ENCODE measurements at regions not wholly inside any gene's neighbourhood (a gene's known extent, or its start where the extent isn't known, plus 50 kb on each side); places are given as distances from the start of the nearest gene placed in this dataset.
A peak's percentile ranks its signal among the peaks of the same experiment; 100 is the strongest.

DNA sequence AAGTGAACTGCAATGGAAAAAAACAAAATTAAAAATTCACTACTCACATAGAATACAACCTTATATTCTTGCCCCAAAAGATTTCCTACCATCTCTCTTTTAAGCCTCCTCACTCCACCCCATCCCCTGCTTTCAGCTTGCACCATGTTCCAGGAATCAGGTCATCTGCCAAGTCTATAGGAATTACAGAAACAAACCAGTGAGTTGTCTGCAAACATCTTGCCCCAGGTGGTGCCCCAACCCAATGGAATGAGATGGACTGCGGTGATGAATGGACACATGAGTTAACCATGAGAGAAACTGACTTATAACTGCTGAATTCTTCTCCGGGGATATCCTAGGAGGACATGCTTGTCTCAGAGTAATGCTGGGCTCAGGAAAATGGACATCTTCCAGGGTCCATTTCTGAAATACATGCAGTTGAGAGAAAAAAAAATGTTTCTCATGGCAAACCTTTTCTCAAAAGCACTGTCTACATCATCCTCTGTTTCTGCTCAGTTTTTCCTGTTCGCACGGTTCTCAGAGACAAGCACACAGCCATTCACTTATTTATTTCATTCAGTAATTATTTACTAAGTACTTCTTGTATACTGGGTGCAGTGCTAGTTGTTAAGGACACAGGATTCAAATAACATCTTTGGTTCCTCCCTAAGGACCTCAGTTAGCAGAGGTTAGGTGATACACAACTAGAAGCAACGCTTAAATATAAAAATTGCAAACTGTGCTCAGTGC is 350.0 kb downstream of the RND3 start:
- no peak for DNase-seq (ENCODE audit: insufficient read length)
- TF ChIP-seq TAF1 (IDR thresholded peaks at IDR 0.05; ENCODE audit: borderline replicate concordance, low read depth, low read length) (no peak), POLR2AphosphoS5 (IDR thresholded peaks at IDR 0.05; ENCODE audit: low read depth, low read length) (no peak), POLR2A (IDR thresholded peaks at IDR 0.05; ENCODE audit: low read depth, low read length) (no peak)
- no peak for FAIRE-seq

DNA sequence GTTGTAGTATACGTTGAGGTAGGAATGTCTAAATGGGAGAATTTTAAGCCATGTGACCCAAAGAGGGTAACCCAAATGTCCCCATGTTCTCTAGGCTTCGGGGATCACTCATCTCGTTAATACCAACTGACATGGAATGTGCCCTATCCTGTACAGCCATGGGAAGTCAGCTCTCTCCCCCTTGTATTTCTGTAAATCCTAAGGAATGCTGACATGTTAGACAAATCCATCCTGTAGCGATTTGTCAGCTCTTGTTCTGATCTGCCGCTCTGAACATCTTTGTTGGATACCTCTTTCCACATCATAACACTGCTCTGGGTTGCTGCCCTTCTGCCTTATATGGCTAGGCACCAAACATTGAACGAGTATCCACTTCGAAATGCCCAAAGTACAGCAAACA is 350.6 kb downstream of the RND3 start:
- DNase-seq (ENCODE audit: insufficient read length) = no peak
- TF ChIP-seq POLR2AphosphoS5 (IDR thresholded peaks at IDR 0.05; ENCODE audit: low read depth, low read length) (no peak), TAF1 (IDR thresholded peaks at IDR 0.05; ENCODE audit: borderline replicate concordance, low read depth, low read length) (no peak), POLR2A (IDR thresholded peaks at IDR 0.05; ENCODE audit: low read depth, low read length) (no peak)
- FAIRE-seq = no peak

DNA sequence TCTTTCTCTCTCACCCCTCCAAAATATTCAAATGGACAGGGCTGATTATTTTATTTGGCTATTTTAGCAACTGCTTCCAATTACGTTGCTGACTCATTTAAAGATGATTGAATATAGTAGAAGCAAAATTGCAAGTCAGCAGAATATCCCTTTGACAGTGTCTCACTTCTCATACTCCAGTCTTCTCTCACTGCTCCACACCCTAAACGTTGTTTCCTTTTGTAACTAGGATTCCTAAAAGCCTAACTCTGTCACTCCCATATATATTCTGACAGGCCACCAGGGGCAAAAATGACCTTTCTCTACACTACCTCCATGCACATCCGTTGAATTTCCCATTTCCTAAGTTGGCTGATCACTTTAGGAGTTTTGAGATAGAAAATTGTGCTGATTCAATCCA is 351.1 kb downstream of the RND3 start:
- TF ChIP-seq POLR2AphosphoS5 (IDR thresholded peaks at IDR 0.05; ENCODE audit: low read depth, low read length) (no peak), TAF1 (IDR thresholded peaks at IDR 0.05; ENCODE audit: borderline replicate concordance, low read depth, low read length) (no peak), POLR2A (IDR thresholded peaks at IDR 0.05; ENCODE audit: low read depth, low read length) (no peak)
- DNase-seq (ENCODE audit: insufficient read length) (no peak), FAIRE-seq (no peak)

DNA sequence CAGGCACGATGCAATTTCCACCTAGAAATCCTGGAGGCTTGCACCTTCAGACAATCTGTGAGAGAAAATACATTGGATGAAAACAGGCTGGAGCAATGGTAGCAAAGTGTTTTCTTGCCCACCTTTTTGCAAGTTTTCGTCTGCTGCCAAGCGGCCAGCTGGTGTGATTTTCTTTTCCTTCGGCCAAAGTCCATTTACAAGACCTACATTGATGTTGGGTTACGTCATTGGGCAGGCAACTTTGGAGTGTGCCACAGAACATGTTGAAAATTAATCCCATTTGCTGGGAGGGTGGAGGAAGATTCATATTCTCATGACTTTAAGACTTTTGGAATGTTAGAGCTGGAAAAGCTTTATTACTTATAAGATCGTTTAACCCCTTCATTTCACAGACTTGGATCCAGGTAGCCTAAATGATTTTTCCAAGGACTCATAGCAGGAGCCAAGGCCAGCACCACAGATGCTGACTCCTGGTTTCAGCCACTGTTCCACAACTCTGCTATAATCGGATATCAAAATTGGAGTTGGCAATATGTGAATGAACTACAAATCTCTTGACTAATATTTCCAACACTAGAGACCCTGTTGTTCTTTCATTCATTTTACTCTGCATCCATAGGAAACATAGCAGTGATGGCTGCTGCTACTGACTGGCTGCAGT is 352.1 kb downstream of the RND3 start:
- TF ChIP-seq TAF1 (IDR thresholded peaks at IDR 0.05; ENCODE audit: borderline replicate concordance, low read depth, low read length) (no peak), POLR2AphosphoS5 (IDR thresholded peaks at IDR 0.05; ENCODE audit: low read depth, low read length) (no peak), POLR2A (IDR thresholded peaks at IDR 0.05; ENCODE audit: low read depth, low read length) (no peak)
- DNase-seq (ENCODE audit: insufficient read length) (no peak), FAIRE-seq (no peak)

DNA sequence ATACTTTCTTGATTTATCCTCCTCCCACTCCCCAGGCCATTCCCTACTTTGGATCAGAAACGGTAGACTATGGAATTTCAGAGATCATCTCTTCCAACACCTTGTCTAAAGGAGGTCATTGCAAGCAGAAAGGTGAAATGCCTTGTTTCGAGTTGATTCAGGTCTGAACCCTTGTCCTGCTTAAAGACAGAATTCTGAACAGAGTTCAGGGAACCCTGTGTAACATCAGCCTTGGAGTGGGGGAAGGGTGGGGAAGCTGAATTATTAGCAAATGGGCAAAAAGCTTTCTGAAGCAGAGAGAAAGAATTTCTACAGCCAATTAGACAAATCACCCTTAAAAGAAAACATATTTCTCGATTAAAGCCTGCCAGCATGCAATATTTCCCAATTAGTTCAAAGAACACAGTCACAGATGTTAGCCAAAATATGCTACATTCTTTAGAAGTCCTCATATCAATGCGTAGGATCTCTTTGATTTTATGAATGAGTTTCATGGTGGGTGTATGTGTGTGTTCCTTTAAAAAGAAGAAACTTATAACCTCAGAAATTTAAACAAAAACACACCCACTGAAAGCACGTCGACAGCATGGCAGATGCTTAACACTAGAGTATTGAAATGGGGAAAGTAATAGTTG is 353.1 kb downstream of the RND3 start:
- no peak for FAIRE-seq
- DNase-seq (ENCODE audit: insufficient read length) = no peak
- no peak for TF ChIP-seq TAF1 (IDR thresholded peaks at IDR 0.05; ENCODE audit: borderline replicate concordance, low read depth, low read length)
- no peak for TF ChIP-seq POLR2AphosphoS5 (IDR thresholded peaks at IDR 0.05; ENCODE audit: low read depth, low read length)
- TF ChIP-seq POLR2A (IDR thresholded peaks at IDR 0.05; ENCODE audit: low read depth, low read length) = no peak

DNA sequence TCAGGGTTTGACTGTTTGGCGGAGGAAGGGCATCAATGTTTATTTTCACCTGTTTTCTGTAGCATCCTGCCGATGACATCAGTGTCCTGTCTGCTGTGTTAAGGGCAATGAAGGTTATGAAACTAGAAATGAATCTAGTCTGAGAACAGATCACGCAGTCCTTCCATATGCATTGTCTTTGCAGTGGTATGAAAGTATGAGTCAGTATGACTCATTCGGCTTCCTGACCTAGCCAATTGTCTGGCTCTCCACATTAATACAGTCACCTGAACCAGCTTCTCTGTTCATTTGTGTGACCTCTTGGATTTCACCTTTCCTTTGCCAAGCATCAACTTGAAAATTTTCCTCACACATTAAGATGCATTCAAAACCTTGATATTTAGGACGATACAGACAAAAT is 353.8 kb downstream of the RND3 start:
- TF ChIP-seq POLR2AphosphoS5 (IDR thresholded peaks at IDR 0.05; ENCODE audit: low read depth, low read length) (no peak), POLR2A (IDR thresholded peaks at IDR 0.05; ENCODE audit: low read depth, low read length) (no peak), TAF1 (IDR thresholded peaks at IDR 0.05; ENCODE audit: borderline replicate concordance, low read depth, low read length) (no peak)
- peak; percentile 92 for FAIRE-seq
- DNase-seq (ENCODE audit: insufficient read length) = no peak

DNA sequence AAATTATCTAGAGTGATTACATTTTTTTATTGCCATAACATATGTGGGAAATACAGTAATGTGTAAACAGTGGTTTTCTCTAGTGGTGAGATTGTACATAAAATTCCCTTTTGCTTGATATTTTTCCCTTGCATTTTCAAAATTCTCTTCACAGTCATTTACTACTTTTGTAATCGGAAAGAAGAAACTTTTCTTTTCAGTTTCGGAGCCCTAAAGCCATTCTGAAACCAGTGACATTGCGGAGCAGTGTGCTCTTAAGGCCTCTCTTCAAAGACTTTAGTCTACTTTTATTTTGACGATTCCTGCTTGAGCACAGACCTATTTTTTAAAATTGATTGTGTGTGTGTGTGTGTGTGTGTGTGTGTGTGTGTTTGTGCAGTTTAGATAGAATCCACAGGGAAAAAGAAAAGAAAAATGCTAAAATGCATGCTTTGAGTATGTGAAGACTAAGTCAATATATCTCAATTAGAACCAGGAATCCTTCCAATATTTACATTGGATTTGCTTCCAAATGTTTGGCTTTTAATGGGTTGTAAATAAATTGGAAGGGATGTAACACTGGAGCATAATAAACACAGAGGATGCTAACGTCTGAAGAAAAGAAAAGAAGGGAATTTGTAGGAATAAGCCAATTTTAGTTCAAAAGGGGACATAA is 357.4 kb downstream of the RND3 start:
- DNase-seq (ENCODE audit: insufficient read length) (no peak), FAIRE-seq (no peak)
- no peak for TF ChIP-seq POLR2A (IDR thresholded peaks at IDR 0.05; ENCODE audit: low read depth, low read length)
- TF ChIP-seq TAF1 (IDR thresholded peaks at IDR 0.05; ENCODE audit: borderline replicate concordance, low read depth, low read length) = no peak
- no peak for TF ChIP-seq POLR2AphosphoS5 (IDR thresholded peaks at IDR 0.05; ENCODE audit: low read depth, low read length)

DNA sequence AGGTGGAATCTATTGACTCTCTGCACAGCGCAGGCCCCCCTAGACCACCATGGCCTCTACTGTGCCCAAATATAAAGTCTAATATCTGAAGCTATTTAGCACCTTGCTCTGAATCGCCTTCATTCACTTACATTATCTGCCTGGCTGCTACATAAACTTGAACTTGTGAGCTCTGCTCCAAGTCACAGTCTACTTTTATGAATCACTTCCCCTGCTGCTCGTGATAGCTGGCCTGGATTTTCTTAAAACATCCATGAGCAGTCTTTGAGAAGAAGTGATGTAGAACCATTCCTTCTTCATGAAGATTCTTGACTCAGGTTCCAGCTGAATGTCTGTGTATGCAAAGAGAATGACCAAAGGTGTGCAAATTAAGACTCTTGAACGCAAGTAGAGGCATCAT is 359.5 kb downstream of the RND3 start:
- TF ChIP-seq POLR2AphosphoS5 (IDR thresholded peaks at IDR 0.05; ENCODE audit: low read depth, low read length) = no peak
- FAIRE-seq (no peak), DNase-seq (ENCODE audit: insufficient read length) (no peak)

DNA sequence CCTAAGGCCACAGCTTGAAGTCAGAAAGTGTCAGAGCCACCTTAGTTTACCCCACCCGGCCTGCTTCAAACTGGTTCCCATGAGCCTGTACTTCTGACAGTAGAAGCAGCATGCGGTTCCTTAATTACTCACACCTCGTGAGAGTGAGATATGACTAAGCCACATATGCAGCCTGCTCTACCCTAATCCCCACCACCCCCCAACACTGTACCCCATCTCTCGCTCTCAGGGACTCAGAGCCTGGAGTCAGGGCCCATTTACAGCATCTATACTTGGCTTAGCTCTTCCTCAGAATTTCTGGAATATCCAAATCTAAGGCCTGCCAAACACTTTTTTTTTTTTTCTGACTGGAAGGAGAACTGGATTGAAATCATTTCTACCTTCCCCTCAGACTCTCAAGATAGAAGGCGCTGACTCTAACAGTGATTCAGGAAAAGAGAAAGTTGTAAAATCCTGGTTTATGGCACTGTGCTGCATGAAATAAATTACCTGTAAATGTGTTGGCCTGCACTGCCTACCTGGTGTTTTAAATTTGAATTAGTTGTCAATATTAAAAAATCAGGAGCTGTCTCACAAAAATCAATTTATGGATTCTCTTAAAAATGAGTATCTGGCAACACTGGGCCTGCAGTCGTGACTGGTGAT is 360.0 kb downstream of the RND3 start:
- no peak for DNase-seq (ENCODE audit: insufficient read length)
- FAIRE-seq = no peak
- TF ChIP-seq POLR2A (IDR thresholded peaks at IDR 0.05; ENCODE audit: low read depth, low read length) (no peak), TAF1 (IDR thresholded peaks at IDR 0.05; ENCODE audit: borderline replicate concordance, low read depth, low read length) (no peak), POLR2AphosphoS5 (IDR thresholded peaks at IDR 0.05; ENCODE audit: low read depth, low read length) (no peak)

DNA sequence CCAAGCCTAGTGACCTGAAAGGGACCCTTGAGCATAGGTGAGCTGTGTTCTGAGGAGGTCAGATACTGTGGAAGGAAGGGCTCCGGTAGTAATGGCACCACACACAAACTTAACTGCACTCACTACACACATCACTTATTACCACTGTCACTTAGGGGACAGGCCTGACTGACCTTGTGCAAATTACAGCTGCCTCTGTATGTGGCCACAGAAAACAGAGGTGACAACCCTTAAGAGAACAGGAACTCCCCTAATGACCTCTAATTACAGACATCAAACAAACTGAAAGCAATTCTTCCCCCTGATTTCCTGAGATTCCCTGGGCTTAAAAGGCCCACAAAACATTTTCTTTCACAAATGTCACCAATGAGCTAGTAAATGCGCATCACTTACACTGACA is 360.6 kb downstream of the RND3 start:
- DNase-seq (ENCODE audit: insufficient read length) = no peak
- no peak for FAIRE-seq
- TF ChIP-seq TAF1 (IDR thresholded peaks at IDR 0.05; ENCODE audit: borderline replicate concordance, low read depth, low read length) = no peak
- no peak for TF ChIP-seq POLR2AphosphoS5 (IDR thresholded peaks at IDR 0.05; ENCODE audit: low read depth, low read length)
- TF ChIP-seq POLR2A (IDR thresholded peaks at IDR 0.05; ENCODE audit: low read depth, low read length) = no peak

DNA sequence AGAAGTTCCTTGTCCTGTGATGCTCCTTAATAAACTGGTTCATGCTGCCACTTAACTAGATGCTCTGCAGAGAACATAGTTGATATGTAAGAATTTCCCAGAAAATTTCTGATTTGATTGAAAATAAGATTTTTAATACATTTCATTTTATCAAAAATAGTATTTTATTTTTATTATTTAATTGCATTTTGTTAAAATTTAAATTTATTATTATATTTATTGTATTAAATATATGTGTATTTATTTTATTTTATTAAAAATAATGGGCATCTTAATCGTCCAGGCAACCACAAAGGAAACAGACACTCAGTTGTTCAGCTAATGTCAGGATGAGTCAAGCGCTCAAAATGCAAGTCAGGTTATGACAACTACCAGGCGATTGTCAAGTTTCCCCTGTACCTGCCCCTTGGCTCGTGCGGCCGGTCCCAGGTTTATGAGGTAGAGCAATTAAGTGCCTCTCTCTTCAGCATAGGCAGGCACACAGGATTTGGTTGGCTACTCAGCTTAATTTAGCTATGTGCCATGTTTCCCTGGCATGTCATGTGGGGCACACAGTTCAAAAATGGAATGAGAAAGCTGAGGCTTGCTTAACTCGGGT is 361.2 kb downstream of the RND3 start:
- no peak for FAIRE-seq
- no peak for DNase-seq (ENCODE audit: insufficient read length)
- TF ChIP-seq TAF1 (IDR thresholded peaks at IDR 0.05; ENCODE audit: borderline replicate concordance, low read depth, low read length) = no peak
- TF ChIP-seq POLR2AphosphoS5 (IDR thresholded peaks at IDR 0.05; ENCODE audit: low read depth, low read length) = no peak
- TF ChIP-seq POLR2A (IDR thresholded peaks at IDR 0.05; ENCODE audit: low read depth, low read length) = no peak
